ENCODE measurements at regions not wholly inside any gene's neighbourhood (a gene's known extent, or its start where the extent isn't known, plus 50 kb on each side); places are given as distances from the start of the nearest gene placed in this dataset.

GRCh38 chr13:76715075-76715474, 171.1 kb downstream of the KCTD12 start:
- no peak overlapping the region for H3K27ac ChIP-seq (ENCODE audit: low read depth in 2 of 2, low read length in 1 of 2)
- POLR2A ChIA-PET: no interaction called here
- no peak overlapping the region for H3K4me2 ChIP-seq

GRCh38 chr13:76713280-76713679, 172.9 kb downstream of the KCTD12 start:
- Histone ChIP-seq H3K36me3 (replicated peaks in 1 of 2; ENCODE audit: control insufficient read depth in 1 of 2, insufficient read depth in 2 of 2, low read length in 1 of 2) (no peaks in the 10 kb centered on the region), H3K27me3 (ENCODE audit: insufficient read depth) (no peaks in the 10 kb centered on the region), H4K20me1 (ENCODE audit: insufficient read depth) (no peaks in the 10 kb centered on the region), H3K9me3 (no peaks in the 10 kb centered on the region), H3K9me2 (no peaks in the 10 kb centered on the region), H3F3A (replicated peaks; ENCODE audit: insufficient read depth) (peaks cover 36% of the 10 kb centered on the region), H3K4me1 (ENCODE audit: control insufficient read depth in 1 of 2, insufficient read depth in 2 of 2, low read depth in 1 of 2, low read length in 1 of 2) (peaks cover 3 to 26% of the 10 kb centered on the region in 2 experiments), H3K9ac (no peak overlapping the region), H3K79me2 (ENCODE audit: insufficient read depth) (no peaks in the 10 kb centered on the region), H3K4me2 (no peak overlapping the region), H3K27ac (ENCODE audit: low read depth in 2 of 2, low read length in 1 of 2) (no peak overlapping the region; a peak in 1 of 4 replicates), H2AFZ (ENCODE audit: low read depth) (no peak overlapping the region), H3K4me3 (ENCODE audit: low read depth in 2 of 2, low read length in 1 of 2) (no peak overlapping the region)
- 94% methylated on average over 1 of the region's 1 CpG for WGBS (ENCODE audit: low lambda C conversion rate)
- POLR2A ChIA-PET: no interaction called here
- CTCF ChIA-PET: no interaction called here
- DNase-seq: no peak
- TF ChIP-seq GATA2 (CRISPR knock-in tag; IDR thresholded peaks at IDR 0.05): no peak
- no peak for TF ChIP-seq EZH2phosphoT487 (IDR thresholded peaks at IDR 0.05; ENCODE audit: borderline replicate concordance, low read depth)
- no peak for TF ChIP-seq USF1 (IDR thresholded peaks at IDR 0.05; ENCODE audit: borderline replicate concordance, low read depth)
- TF ChIP-seq JUND (IDR thresholded peaks at IDR 0.05): no peak
- no peak for TF ChIP-seq CTCF (IDR thresholded peaks at IDR 0.05)
- no peak for TF ChIP-seq GABPA (IDR thresholded peaks at IDR 0.05; ENCODE audit: low read depth)
- no peak for TF ChIP-seq EP300 (IDR thresholded peaks at IDR 0.05; ENCODE audit: borderline replicate concordance in 1 of 2, low read depth in 1 of 2, low read length in 1 of 2)
- TF ChIP-seq YY1 (IDR thresholded peaks at IDR 0.05; ENCODE audit: low read depth): no peak
- TF ChIP-seq MXI1 (IDR thresholded peaks at IDR 0.05; ENCODE audit: low read depth, low read length): no peak

More at GRCh38 chr13:76715075-76715474, 171.1 kb downstream of the KCTD12 start:
- H3K27me3 ChIP-seq (ENCODE audit: insufficient read depth): no peaks in the 10 kb centered on the region
- no peaks in the 10 kb centered on the region for H3K9me3 ChIP-seq
- H3K4me3 ChIP-seq (ENCODE audit: low read depth in 2 of 2, low read length in 1 of 2): no peak overlapping the region
- TF ChIP-seq CTCF (IDR thresholded peaks at IDR 0.05) (no peak), EP300 (IDR thresholded peaks at IDR 0.05; ENCODE audit: borderline replicate concordance in 1 of 2, low read depth in 1 of 2, low read length in 1 of 2) (no peak), JUND (IDR thresholded peaks at IDR 0.05) (no peak), NRF1 (IDR thresholded peaks at IDR 0.05; ENCODE audit: low read depth, low read length) (no peak), FOXM1 (IDR thresholded peaks at IDR 0.05; ENCODE audit: low read depth) (no peak), YY1 (IDR thresholded peaks at IDR 0.05; ENCODE audit: low read depth) (no peak), SIN3A (IDR thresholded peaks at IDR 0.05; ENCODE audit: borderline replicate concordance, low read depth, low read length) (no peak), TAF1 (IDR thresholded peaks at IDR 0.05; ENCODE audit: borderline replicate concordance, low read depth, low read length) (no peak), TEAD4 (IDR thresholded peaks at IDR 0.05; ENCODE audit: borderline replicate concordance, insufficient read depth) (no peak), GABPA (IDR thresholded peaks at IDR 0.05; ENCODE audit: low read depth) (no peak), ZBTB33 (IDR thresholded peaks at IDR 0.05; ENCODE audit: borderline replicate concordance, low read depth) (no peak), CHD2 (IDR thresholded peaks at IDR 0.05; ENCODE audit: low read length, partially characterized antibody) (no peak), MXI1 (IDR thresholded peaks at IDR 0.05; ENCODE audit: low read depth, low read length) (no peak)
- H3K4me1 ChIP-seq (ENCODE audit: control insufficient read depth in 1 of 2, insufficient read depth in 2 of 2, low read depth in 1 of 2, low read length in 1 of 2): peaks cover 3 to 22% of the 10 kb centered on the region in 2 experiments
- no peaks in the 10 kb centered on the region for H3K36me3 ChIP-seq (replicated peaks in 1 of 2; ENCODE audit: control insufficient read depth in 1 of 2, insufficient read depth in 2 of 2, low read length in 1 of 2)
- CTCF ChIA-PET: no interaction called here
- H3K79me2 ChIP-seq (ENCODE audit: insufficient read depth): no peaks in the 10 kb centered on the region
- no peak for DNase-seq
- H3K9me2 ChIP-seq: no peaks in the 10 kb centered on the region
- 87% methylated on average over 4 of the region's 4 CpGs for WGBS (ENCODE audit: low lambda C conversion rate)
- H2AFZ ChIP-seq (ENCODE audit: low read depth): no peak overlapping the region
- H3F3A ChIP-seq (replicated peaks; ENCODE audit: insufficient read depth): peaks cover 36% of the 10 kb centered on the region
- no peaks in the 10 kb centered on the region for H4K20me1 ChIP-seq (ENCODE audit: insufficient read depth)
- H3K9ac ChIP-seq: no peak overlapping the region
